D341Med (cell line): ENCODE measurements at regions not wholly inside any gene's neighbourhood (a gene's known extent, or its start where the extent isn't known, plus 50 kb on each side); places are given as distances from the start of the nearest gene placed in this dataset.
"Not testable (repeated sequence)": the region's sequence is repeated elsewhere in the genome, so short reads cannot be mapped to it uniquely, and the experiment has no call there.

Experiments used
- DNase-seq: peaks from one replicate; pipeline ENCODE4 v3.0.0; 2012; ENCODE audit warnings: low spot score

- DNase-seq = no peak
Observed at GRCh38 chr6:126811321-126811720, 307.1 kb upstream of the RSPO3 start.

GRCh38 chr6:126812010-126812409 is 306.5 kb upstream of the RSPO3 start:
- DNase-seq = no peak

GRCh38 chr6:126812651-126813050 is 305.8 kb upstream of the RSPO3 start:
- no peak for DNase-seq

DNA sequence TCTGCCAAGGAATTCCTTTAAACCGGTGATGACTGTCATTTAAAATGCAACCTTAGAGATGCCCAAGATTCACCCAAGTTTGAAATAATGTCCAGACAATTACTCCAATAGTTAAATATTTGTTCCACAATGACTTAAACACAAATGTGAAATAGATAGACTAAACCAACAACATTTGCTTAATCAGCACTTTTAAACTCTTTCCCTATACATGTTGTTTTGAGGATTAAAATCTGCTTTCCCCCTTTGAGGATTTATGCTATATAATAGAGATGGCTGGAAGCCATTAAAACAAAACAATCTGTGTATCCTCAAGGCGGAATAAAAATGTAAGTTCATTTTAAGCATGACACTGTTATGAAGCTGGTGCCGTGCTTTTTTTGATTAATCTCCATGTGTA is 297.8 kb upstream of the RSPO3 start:
- DNase-seq = no peak

- no peak for DNase-seq
Observed at GRCh38 chr6:126821706-126822105, 296.8 kb upstream of the RSPO3 start.

- DNase-seq = no peak
Observed at GRCh38 chr6:126824226-126824625, 294.2 kb upstream of the RSPO3 start.

DNA sequence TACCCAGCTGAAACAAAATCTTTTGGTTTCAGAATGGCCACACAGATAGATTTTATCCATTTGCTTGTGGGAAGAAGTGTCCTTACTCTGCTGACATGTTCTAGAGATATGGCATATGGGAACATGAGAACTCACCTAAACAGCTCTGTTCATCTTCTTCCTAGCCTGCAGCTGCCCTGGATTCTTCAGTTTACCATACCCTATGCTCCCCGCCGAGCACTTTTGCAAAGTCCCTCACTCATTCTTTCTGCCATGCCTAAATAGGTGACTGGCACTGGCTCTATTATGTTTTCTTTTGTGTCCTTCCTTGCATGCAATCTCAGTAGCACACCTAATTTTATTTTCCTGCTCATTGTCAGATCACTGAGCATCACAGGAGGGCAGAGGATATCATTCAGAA is 293.7 kb upstream of the RSPO3 start:
- DNase-seq = no peak

GRCh38 chr6:126826166-126826714 is 292.2 kb upstream of the RSPO3 start:
- DNase-seq = no peak

DNA sequence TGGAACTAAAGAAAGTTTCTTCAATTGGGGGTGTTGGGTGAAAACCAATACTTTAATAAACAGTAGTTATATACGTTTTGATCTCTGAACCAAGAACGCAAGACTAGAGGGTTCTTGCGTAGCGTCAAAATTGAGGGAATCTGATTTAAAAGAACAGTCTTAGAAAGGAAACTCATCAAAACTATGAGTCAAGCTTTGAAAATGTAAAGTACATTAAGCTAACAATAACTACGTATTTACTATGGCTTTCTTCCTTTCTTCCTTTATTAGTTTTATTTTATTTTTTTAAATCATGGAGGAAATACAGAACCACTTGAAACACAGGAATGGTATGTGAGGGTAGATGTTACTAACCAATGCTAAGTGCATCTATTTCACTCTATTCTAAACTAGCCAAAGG is 287.0 kb upstream of the RSPO3 start:
- no peak for DNase-seq

- no peak for DNase-seq
Observed at GRCh38 chr6:126842769-126843168, 275.7 kb upstream of the RSPO3 start.

GRCh38 chr6:126848119-126848518 is 270.4 kb upstream of the RSPO3 start:
- DNase-seq = no peak

GRCh38 chr6:126867641-126868040 is 250.8 kb upstream of the RSPO3 start:
- DNase-seq = no peak

- no peak for DNase-seq
Observed at GRCh38 chr6:126873351-126873750, 245.1 kb upstream of the RSPO3 start.

- DNase-seq = no peak
Observed at GRCh38 chr6:126873791-126874190, 244.7 kb upstream of the RSPO3 start.

GRCh38 chr6:126876446-126876845 is 242.0 kb upstream of the RSPO3 start:
- no peak for DNase-seq

DNA sequence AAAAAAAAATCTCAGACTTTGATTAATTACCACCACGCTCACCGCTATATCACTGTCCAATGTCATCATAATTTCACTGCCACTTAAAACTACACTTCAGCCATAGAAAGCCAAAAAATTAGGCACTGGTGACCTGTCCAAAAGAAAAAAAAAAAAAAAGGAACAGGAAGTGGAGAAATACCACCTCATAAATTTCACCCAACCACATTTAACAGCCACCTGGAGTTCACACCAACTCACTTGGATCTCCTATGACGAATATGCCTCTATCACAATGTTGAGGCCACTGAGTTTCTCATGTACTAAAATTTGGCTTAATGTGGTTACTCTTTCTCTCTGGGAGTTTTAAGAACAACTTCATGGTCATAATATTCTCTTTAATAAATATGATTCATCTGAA is 237.5 kb upstream of the RSPO3 start:
- no peak for DNase-seq

- no peak for DNase-seq
Observed at GRCh38 chr6:126886106-126886505, 232.4 kb upstream of the RSPO3 start.

DNA sequence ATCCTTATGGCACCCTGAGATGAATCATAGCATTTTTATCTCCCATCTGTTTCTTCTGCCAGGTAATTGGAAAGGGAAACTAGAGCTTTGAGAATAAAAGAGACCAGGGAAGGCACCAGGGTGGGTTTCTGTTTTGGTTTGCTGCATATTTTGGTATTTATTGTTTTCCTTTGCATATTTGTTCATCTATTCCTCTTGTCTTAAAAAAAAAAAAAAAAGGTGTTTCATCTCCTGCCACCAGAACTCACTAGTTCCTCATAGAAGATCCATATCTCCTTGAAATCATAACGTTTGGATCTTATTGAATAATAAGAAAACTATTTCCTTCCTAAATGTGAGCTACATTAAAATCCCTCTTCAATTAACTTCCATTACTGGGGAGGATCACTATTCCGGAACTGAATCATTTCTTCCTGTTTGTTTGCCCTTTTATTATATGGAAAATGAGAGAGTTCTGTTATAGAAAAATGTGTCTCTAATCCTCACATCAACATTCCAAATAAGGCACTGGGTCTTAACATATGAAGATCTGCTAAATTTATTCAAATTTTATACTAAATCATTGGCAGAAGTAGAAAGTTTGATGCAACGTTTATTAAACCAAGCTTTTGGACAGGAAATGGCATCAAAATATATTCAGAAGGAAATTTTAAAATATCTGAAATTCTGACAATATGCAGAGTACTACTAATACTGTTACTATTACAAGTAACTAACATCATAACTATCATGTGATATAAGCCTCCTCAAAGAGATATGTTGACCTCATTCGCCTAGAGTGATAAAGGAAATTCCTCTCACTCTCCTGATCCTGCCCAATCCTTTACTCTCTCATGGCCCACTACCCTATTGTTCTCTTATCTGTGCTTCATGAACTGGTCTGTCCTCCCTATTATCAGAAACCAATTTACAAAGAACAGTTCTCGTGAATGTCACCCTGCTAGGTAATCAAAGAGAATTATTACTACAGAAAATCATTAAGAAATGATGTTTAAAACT is 229.4 kb upstream of the RSPO3 start:
- DNase-seq = no peak

- no peak for DNase-seq
Observed at GRCh38 chr6:126890055-126890454, 228.4 kb upstream of the RSPO3 start.

- no peak for DNase-seq
Observed at GRCh38 chr6:126891158-126891557, 227.3 kb upstream of the RSPO3 start.

GRCh38 chr6:126892869-126893268 is 225.6 kb upstream of the RSPO3 start:
- not testable (repeated sequence) for DNase-seq

DNA sequence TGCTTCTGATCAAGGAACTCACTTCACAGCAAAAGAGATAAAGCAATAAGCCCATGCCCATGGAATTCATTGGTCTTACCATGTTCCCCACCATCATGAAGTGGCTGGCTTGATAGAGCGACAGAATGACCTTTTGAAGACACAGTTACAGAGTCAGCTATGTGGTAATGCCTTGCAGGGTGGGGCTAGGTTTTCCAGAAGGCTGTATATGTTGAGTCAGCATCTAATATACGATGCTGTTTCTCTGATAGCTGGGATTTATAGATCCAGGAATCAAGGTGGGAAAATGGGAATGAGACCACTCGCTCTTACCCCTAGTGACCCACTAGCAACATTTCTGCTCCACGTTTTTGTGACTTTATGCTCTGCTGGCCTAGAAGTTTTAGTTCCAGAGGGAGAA is 220.7 kb upstream of the RSPO3 start:
- DNase-seq = no peak

DNA sequence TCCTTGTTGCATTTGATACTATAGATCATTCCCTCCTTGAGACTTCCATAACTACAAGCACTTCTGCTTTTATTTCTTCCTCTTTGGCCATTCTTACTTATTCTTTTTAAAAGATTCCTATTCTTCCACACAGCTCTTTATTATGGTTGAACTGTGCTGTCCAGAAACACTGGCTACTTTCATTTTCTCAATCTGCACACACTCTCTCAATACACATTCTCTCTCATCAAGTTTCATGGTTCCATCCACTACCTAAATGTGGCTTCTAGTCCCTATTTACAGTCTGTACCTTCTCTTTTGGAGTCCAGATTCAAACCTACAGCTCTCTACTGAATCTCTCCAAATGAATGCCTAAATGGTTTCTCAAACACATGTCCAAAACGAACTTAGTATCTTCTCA is 214.3 kb upstream of the RSPO3 start:
- no peak for DNase-seq

DNA sequence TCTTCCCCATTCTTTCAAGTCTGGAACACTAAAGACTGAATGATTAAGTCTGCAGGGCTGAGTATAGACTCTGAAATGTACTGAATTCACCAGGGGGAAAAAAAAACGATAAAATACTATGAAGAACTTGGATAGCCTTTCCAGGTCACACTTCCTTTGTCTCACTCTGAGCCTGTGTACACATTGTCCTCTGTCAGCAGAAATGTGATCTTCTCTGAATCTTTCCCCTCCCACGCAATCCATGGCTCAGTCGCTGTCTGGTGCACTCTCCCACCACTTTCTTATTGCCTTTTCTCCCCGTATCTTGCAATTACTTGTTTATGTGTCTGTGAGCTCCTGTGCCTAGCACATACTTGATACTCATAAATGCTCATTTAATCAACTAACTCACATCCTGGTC is 212.6 kb upstream of the RSPO3 start:
- DNase-seq = no peak
